Astrocyte (in vitro differentiated cells and primary cell): ENCODE measurements at regions not wholly inside any gene's neighbourhood (a gene's known extent, or its start where the extent isn't known, plus 50 kb on each side); places are given as distances from the start of the nearest gene placed in this dataset.

Experiments
- DNase-seq: peaks from one replicate; pipeline ENCODE4 v3.0.0-alpha.2; 2010; ENCODE audit warnings: low read depth
- FAIRE-seq: peaks from 2 replicates; lab custom pipeline; 2011; peaks lifted over from hg19 to GRCh38; lab: Jason Lieb, UNC
- H2AFZ ChIP-seq: 2 replicates; pipeline ENCODE4 v1.6.0; 2012; ENCODE audit warnings: low read depth, low read length, inconsistent platforms
- H3K27ac ChIP-seq: 2 replicates; pipeline ENCODE4 v1.5.1; 2011; ENCODE audit warnings: low read depth, low read length, inconsistent platforms
- H3K27me3 ChIP-seq: 2 replicates; pipeline ENCODE4 v1.6.0; 2011; ENCODE audit warnings: low read length, inconsistent platforms; ENCODE audit not compliant: insufficient read depth
- H3K36me3 ChIP-seq: 2 replicates; pipeline ENCODE4 v1.5.1; 2011; ENCODE audit warnings: low read length, inconsistent platforms; ENCODE audit not compliant: insufficient read depth
- H3K4me1 ChIP-seq: 2 replicates; pipeline ENCODE4 v1.5.1; 2011; ENCODE audit warnings: low read length, inconsistent platforms; ENCODE audit not compliant: insufficient read depth
- H3K4me2 ChIP-seq: 2 replicates; pipeline ENCODE4 v1.6.0; 2012; ENCODE audit warnings: low read length, inconsistent platforms
- H3K4me3 ChIP-seq: 2 replicates; pipeline ENCODE4 v1.5.1; 2011; ENCODE audit warnings: low read depth, mild to moderate bottlenecking, low read length, inconsistent platforms; ENCODE audit not compliant: insufficient read depth
- H3K79me2 ChIP-seq: 2 replicates; pipeline ENCODE4 v1.6.0; 2012; ENCODE audit warnings: mild to moderate bottlenecking, low read length, inconsistent platforms; ENCODE audit not compliant: insufficient read depth
- H3K9ac ChIP-seq: 2 replicates; pipeline ENCODE4 v1.6.0; 2012; ENCODE audit warnings: mild to moderate bottlenecking, low read length, inconsistent platforms
- H3K9me3 ChIP-seq: 2 replicates; pipeline ENCODE4 v1.5.1; 2012; ENCODE audit warnings: low read depth, mild to moderate bottlenecking, low read length, inconsistent platforms; ENCODE audit not compliant: insufficient read depth
- H4K20me1 ChIP-seq: 2 replicates; pipeline ENCODE4 v1.6.0; 2012; ENCODE audit warnings: low read length, inconsistent platforms; ENCODE audit not compliant: insufficient read depth
- H3K27ac Mint-ChIP-seq: one replicate; pipeline ENCODE4 v1.8.0; 2021; ENCODE audit warnings: mild to moderate bottlenecking, mixed read lengths; ENCODE audit not compliant: unreplicated experiment
- H3K27me3 Mint-ChIP-seq: one replicate; pipeline ENCODE4 v1.8.0; 2021; ENCODE audit warnings: low read depth, mixed read lengths; ENCODE audit not compliant: unreplicated experiment
- H3K36me3 Mint-ChIP-seq: one replicate; pipeline ENCODE4 v1.8.0; 2021; ENCODE audit warnings: low read depth, mixed read lengths; ENCODE audit not compliant: unreplicated experiment
- H3K4me1 Mint-ChIP-seq: one replicate; pipeline ENCODE4 v1.8.0; 2021; ENCODE audit warnings: low read depth, mixed read lengths; ENCODE audit not compliant: unreplicated experiment
- H3K4me3 Mint-ChIP-seq: one replicate; pipeline ENCODE4 v1.8.0; 2021; ENCODE audit warnings: mild to moderate bottlenecking, moderate library complexity, mixed read lengths; ENCODE audit not compliant: unreplicated experiment
- H3K9me3 Mint-ChIP-seq: one replicate; pipeline ENCODE4 v1.8.0; 2021; ENCODE audit warnings: mild to moderate bottlenecking, mixed read lengths; ENCODE audit not compliant: unreplicated experiment
- EZH2 ChIP-seq: IDR thresholded peaks from 2 replicates; pipeline ENCODE4 v1.6.1; 2012; ENCODE audit warnings: mild to moderate bottlenecking, low read length, inconsistent platforms; ENCODE audit not compliant: insufficient read depth
- TF ChIP-seq, protein P1 (sequence below): IDR thresholded peaks from 2 replicates; pipeline ENCODE4 v1.5.1; 2011; ENCODE audit warnings: low read depth, mild to moderate bottlenecking, inconsistent platforms, low read length, moderate library complexity; ENCODE audit not compliant: insufficient read depth

GRCh38 chr14:58749066-58749669 lies 111.4 kb downstream of the DACT1 start:
- TF ChIP-seq EZH2 = no peak
- TF ChIP-seq, protein P1, sequence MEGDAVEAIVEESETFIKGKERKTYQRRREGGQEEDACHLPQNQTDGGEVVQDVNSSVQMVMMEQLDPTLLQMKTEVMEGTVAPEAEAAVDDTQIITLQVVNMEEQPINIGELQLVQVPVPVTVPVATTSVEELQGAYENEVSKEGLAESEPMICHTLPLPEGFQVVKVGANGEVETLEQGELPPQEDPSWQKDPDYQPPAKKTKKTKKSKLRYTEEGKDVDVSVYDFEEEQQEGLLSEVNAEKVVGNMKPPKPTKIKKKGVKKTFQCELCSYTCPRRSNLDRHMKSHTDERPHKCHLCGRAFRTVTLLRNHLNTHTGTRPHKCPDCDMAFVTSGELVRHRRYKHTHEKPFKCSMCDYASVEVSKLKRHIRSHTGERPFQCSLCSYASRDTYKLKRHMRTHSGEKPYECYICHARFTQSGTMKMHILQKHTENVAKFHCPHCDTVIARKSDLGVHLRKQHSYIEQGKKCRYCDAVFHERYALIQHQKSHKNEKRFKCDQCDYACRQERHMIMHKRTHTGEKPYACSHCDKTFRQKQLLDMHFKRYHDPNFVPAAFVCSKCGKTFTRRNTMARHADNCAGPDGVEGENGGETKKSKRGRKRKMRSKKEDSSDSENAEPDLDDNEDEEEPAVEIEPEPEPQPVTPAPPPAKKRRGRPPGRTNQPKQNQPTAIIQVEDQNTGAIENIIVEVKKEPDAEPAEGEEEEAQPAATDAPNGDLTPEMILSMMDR = no peak
- Mint-ChIP-seq H3K9me3 (no peaks in the 10 kb centered on the region), H3K4me1 (peaks cover 28% of the 10 kb centered on the region), H3K36me3 (no peaks in the 10 kb centered on the region), H3K4me3 (no peak overlapping the region), H3K27ac (peak overlapping the region; percentile 29), H3K27me3 (peaks cover 5% of the 10 kb centered on the region)
- H3K9ac ChIP-seq = peak overlapping the region; percentile 15
- peak; percentile 99 for DNase-seq
- no peaks in the 10 kb centered on the region for H3K36me3 ChIP-seq
- H4K20me1 ChIP-seq = no peaks in the 10 kb centered on the region
- H2AFZ ChIP-seq = no peak overlapping the region
- peaks cover 2% of the 10 kb centered on the region for H3K27me3 ChIP-seq
- peak; percentile 99 for FAIRE-seq
- peak overlapping the region; percentile 35 for H3K27ac ChIP-seq
- H3K4me1 ChIP-seq = peaks cover 44% of the 10 kb centered on the region
- peak overlapping the region; percentile 60 for H3K4me2 ChIP-seq
- H3K4me3 ChIP-seq = no peak overlapping the region
- no peaks in the 10 kb centered on the region for H3K79me2 ChIP-seq
- no peaks in the 10 kb centered on the region for H3K9me3 ChIP-seq

DNA sequence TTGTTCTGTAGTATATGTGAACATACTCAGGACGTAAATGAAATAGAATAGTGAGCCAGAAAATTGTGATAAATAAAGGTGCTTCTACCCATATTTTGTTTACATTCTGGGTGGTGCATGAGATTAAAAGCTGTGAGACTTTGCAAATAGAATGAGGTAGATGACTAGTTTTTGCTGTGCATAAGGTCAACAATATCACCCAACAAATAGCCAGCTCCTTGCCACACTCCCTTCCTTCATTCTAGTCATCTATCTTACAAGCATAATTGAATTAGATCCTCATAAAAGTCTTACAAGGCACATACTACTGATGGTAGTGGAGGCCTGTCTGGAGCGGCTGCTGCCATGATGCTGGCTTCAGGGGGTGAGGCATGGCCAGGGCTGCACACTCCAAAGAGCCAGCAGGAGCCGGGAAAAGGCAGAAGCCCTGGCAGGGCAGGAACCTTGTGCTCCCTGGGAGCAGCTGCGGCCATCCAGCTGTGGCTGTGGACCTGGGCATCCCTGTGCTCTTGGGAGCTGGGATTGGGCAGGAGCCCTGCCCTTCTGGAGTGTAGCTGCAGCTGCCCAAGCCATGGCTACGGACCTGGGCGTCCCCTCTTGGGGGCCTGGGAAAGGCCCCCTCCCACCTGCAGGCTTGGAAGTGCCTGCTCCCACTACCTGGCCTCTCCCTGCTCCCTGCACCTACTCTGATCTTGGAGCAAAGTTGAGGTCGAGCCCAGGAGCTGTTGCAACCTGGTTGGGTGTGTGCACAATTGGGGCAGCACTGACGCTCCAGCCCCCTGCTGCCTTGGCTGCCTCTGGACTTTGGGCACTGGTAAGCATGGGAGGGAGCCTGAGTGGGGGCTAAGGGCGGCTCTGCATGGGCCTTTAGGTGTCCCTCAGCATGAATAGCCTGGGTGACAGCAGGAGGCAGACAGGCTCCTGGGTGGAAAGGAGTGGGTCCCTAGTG lies 112.8 kb downstream of the DACT1 start:
- Mint-ChIP-seq H3K9me3 (no peaks in the 10 kb centered on the region), H3K36me3 (no peaks in the 10 kb centered on the region), H3K27me3 (peaks cover 5% of the 10 kb centered on the region), H3K4me1 (peaks cover 26% of the 10 kb centered on the region), H3K27ac (peak overlapping the region; percentile 13), H3K4me3 (no peak overlapping the region)
- no peak overlapping the region for H3K4me2 ChIP-seq
- H3K36me3 ChIP-seq = no peaks in the 10 kb centered on the region
- no peak overlapping the region for H3K9ac ChIP-seq
- no peak for FAIRE-seq
- H3K27me3 ChIP-seq = no peaks in the 10 kb centered on the region
- no peaks in the 10 kb centered on the region for H3K79me2 ChIP-seq
- DNase-seq = no peak
- no peak overlapping the region for H3K4me3 ChIP-seq
- no peak overlapping the region for H3K27ac ChIP-seq
- H2AFZ ChIP-seq = no peak overlapping the region
- H3K9me3 ChIP-seq = no peaks in the 10 kb centered on the region
- TF ChIP-seq, protein P1 = no peak
- TF ChIP-seq EZH2 = no peak
- no peaks in the 10 kb centered on the region for H4K20me1 ChIP-seq
- peaks cover 42% of the 10 kb centered on the region for H3K4me1 ChIP-seq
